B cell (primary cell): ENCODE measurements at regions not wholly inside any gene's neighbourhood (a gene's known extent, or its start where the extent isn't known, plus 50 kb on each side); places are given as distances from the start of the nearest gene placed in this dataset.

Experiments
- ATAC-seq: fragments of 200-7000 bp; cut with Tn5 transposase; one replicate; pipeline ENCODE4 v1.10.0; 2021; ENCODE audit warnings: low read depth, mild to moderate bottlenecking, moderate number of reproducible peaks, moderate library complexity
- CTCF ChIA-PET: fragments of 350-600 bp; sonication (Branson Sonifier 250); formaldehyde crosslinking; loops from one replicate; lab custom pipeline; 2021; ENCODE audit warnings: antibody characterized with exemption, inconsistent platforms; lab: Charles Lee
- POLR2A ChIA-PET: fragments of 350-600 bp; sonication (Branson Sonifier 250); formaldehyde crosslinking; loops from one replicate; lab custom pipeline; 2021; ENCODE audit warnings: antibody characterized with exemption; lab: Charles Lee
- DNase-seq: peaks from one replicate; pipeline ENCODE4 v3.0.0; 2013
- H2AFZ ChIP-seq: 2 replicates; pipeline ENCODE4 v1.6.1; 2012; ENCODE audit warnings: mild to moderate bottlenecking, low read depth, low read length; ENCODE audit not compliant: insufficient read depth, poor library complexity, severe bottlenecking
- H3K27ac ChIP-seq, 2 donors: 1 replicate in 1 of 2; 2 replicates in 1 of 2; pipeline ENCODE4 v1.5.1; 2012 to 2013; ENCODE audit warnings: low read length in 2 of 2, mild to moderate bottlenecking in 2 of 2, moderate library complexity in 1 of 2
- H3K27me3 ChIP-seq, 4 experiments: fragments of 200-600 bp in 1 of 4; sonication (generic) in 1 of 4; replicated peaks in 1 of 4; 1 replicate in 2 of 4; 2 replicates in 2 of 4; pipeline versions ENCODE4 v1.6.1 to v1.7.0; 2013 to 2016; ENCODE audit warnings: low read length in 3 of 4, mild to moderate bottlenecking in 2 of 4, mixed read lengths in 1 of 4, moderate library complexity in 1 of 4; ENCODE audit not compliant: insufficient read depth in 4 of 4, control insufficient read depth in 3 of 4; ENCODE audit errors: control extremely low read depth in 1 of 4
- H3K36me3 ChIP-seq, 2 experiments: replicated peaks in 1 of 2; 1 replicate in 1 of 2; 2 replicates in 1 of 2; pipeline versions ENCODE4 v1.6.1 to v1.7.1; 2013; ENCODE audit warnings: low read length in 1 of 2; ENCODE audit not compliant: insufficient read depth in 2 of 2, control insufficient read depth in 1 of 2; ENCODE audit errors: control extremely low read depth in 1 of 2, extremely low read depth in 1 of 2
- H3K4me1 ChIP-seq, 2 donors: fragments of 200-600 bp in 1 of 2; sonication (generic) in 1 of 2; 1 replicate in 1 of 2; 2 replicates in 1 of 2; pipeline versions ENCODE4 v1.5.1 to v1.6.1; 2013 to 2017; ENCODE audit warnings: low read length in 2 of 2; ENCODE audit not compliant: control insufficient read depth in 2 of 2, insufficient read depth in 2 of 2
- H3K4me2 ChIP-seq: replicated peaks from 2 replicates; pipeline ENCODE3; 2012; ENCODE audit warnings: mild to moderate bottlenecking, low read depth, low read length; ENCODE audit not compliant: poor library complexity, severe bottlenecking
- H3K4me3 ChIP-seq, 5 experiments: fragments of 200-600 bp in 1 of 5; sonication (generic) in 1 of 5; 1 replicate in 3 of 5; 2 replicates in 2 of 5; pipeline versions ENCODE4 v1.5.1 to v1.7.0; 2011 to 2016; ENCODE audit warnings: low read length in 4 of 5, mild to moderate bottlenecking in 4 of 5, low read depth in 2 of 5, control low read depth in 1 of 5, moderate library complexity in 1 of 5; ENCODE audit not compliant: insufficient read depth in 1 of 5; ENCODE audit errors: control extremely low read depth in 1 of 5, extremely low read depth in 1 of 5
- H3K79me2 ChIP-seq: fragments of 200-600 bp; sonication (generic); one replicate; pipeline ENCODE4 v1.6.0; 2016; ENCODE audit warnings: low read length; ENCODE audit not compliant: control insufficient read depth, insufficient read depth
- H3K9ac ChIP-seq: fragments of 200-600 bp; sonication (generic); 2 replicates; pipeline ENCODE4 v1.6.1; 2017; ENCODE audit warnings: mild to moderate bottlenecking, low read length, moderate library complexity
- H3K9me3 ChIP-seq, 3 donors: one replicate each; pipeline versions ENCODE4 v1.6.1 to v1.7.1; 2013; ENCODE audit warnings: low read length in 2 of 3; ENCODE audit not compliant: control insufficient read depth in 2 of 3, insufficient read depth in 1 of 3; ENCODE audit errors: control extremely low read depth in 1 of 3
- H4K20me1 ChIP-seq: 2 replicates; pipeline ENCODE4 v1.6.0; 2012; ENCODE audit warnings: mild to moderate bottlenecking, low read length; ENCODE audit not compliant: insufficient read depth, control insufficient read depth, poor library complexity, severe bottlenecking
- H3K27ac Mint-ChIP-seq: one replicate; pipeline ENCODE4 v1.8.0; 2021; ENCODE audit warnings: mixed read lengths
- H3K27me3 Mint-ChIP-seq: one replicate; pipeline ENCODE4 v1.8.0; 2021; ENCODE audit warnings: mixed read lengths
- H3K4me1 Mint-ChIP-seq: one replicate; pipeline ENCODE4 v1.8.0; 2021; ENCODE audit warnings: mixed read lengths
- H3K4me3 Mint-ChIP-seq: one replicate; pipeline ENCODE4 v1.8.0; 2021; ENCODE audit warnings: mixed read lengths
- H3K9me3 Mint-ChIP-seq: one replicate; pipeline ENCODE4 v1.8.0; 2022; ENCODE audit warnings: mixed read lengths; ENCODE audit not compliant: insufficient read depth
- EZH2 ChIP-seq: IDR thresholded peaks from 2 replicates; pipeline ENCODE4 v1.6.1; 2012; ENCODE audit warnings: borderline replicate concordance, low read depth, mild to moderate bottlenecking, moderate library complexity, low read length; ENCODE audit not compliant: insufficient read depth, poor library complexity, severe bottlenecking
- WGBS: methylation state at CpG from one replicate; pipeline ENCODE4 v1.1.5; 2013; ENCODE audit warnings: missing lambda C conversion rate; ENCODE audit not compliant: insufficient coverage; 5-methylcytosine and 5-hydroxymethylcytosine counted together
- intact Hi-C: fragments of 100-400 bp; cut with micrococcal nuclease; formaldehyde crosslinking; loops from one replicate; pipeline ENCODE4 v1.10.0; 2022
- TF ChIP-seq, protein P1 (sequence below): fragments of 200-600 bp; IDR thresholded peaks from one replicate; pipeline ENCODE4 v1.8.0; 2022; ENCODE audit warnings: antibody characterized with exemption, mild to moderate bottlenecking

DNA sequence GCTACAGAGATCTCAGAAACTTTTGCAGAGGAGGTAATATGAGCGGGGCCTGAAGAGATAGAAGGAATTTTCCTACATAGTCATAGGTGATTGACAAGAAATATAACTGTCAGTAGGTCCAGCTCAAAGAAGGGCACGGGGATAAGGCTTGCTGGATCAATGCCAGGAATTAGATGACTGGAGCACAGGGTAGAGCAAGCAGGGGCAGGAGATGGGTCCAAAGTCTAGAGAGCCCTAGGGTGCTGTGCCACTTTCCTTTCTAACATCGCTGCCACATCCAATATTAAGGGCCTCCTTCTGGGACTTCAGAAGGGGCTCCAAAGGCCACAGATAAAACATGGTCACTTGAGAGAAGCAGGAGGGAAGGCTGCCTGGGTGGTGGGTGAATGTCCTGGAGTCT, 402.2 kb downstream of the MID1IP1 start:
- Mint-ChIP-seq H3K4me1 (no peaks in the 10 kb centered on the region), H3K9me3 (no peaks in the 10 kb centered on the region), H3K4me3 (no peak overlapping the region), H3K27me3 (peaks cover 3% of the 10 kb centered on the region), H3K27ac (no peak overlapping the region)
- no peaks in the 10 kb centered on the region for H3K27me3 ChIP-seq
- no peak for ATAC-seq
- H3K4me1 ChIP-seq, result no peaks in the 10 kb centered on the region
- ChIA-PET POLR2A (no interaction called here), CTCF (no interaction called here)
- no peak overlapping the region for H2AFZ ChIP-seq
- 100% methylated on average over 1 of the region's 3 CpGs for WGBS
- H3K9ac ChIP-seq, result no peak overlapping the region
- no peaks in the 10 kb centered on the region for H4K20me1 ChIP-seq
- intact Hi-C loops, result no loop called here
- no peaks in the 10 kb centered on the region for H3K79me2 ChIP-seq
- H3K36me3 ChIP-seq, result no peaks in the 10 kb centered on the region
- no peaks in the 10 kb centered on the region for H3K9me3 ChIP-seq
- no peak overlapping the region for H3K4me2 ChIP-seq
- TF ChIP-seq EZH2, result no peak
- TF ChIP-seq, protein P1, sequence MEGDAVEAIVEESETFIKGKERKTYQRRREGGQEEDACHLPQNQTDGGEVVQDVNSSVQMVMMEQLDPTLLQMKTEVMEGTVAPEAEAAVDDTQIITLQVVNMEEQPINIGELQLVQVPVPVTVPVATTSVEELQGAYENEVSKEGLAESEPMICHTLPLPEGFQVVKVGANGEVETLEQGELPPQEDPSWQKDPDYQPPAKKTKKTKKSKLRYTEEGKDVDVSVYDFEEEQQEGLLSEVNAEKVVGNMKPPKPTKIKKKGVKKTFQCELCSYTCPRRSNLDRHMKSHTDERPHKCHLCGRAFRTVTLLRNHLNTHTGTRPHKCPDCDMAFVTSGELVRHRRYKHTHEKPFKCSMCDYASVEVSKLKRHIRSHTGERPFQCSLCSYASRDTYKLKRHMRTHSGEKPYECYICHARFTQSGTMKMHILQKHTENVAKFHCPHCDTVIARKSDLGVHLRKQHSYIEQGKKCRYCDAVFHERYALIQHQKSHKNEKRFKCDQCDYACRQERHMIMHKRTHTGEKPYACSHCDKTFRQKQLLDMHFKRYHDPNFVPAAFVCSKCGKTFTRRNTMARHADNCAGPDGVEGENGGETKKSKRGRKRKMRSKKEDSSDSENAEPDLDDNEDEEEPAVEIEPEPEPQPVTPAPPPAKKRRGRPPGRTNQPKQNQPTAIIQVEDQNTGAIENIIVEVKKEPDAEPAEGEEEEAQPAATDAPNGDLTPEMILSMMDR, result no peak
- H3K27ac ChIP-seq, result no peak overlapping the region
- H3K4me3 ChIP-seq, result no peak overlapping the region
- DNase-seq, result no peak

DNA sequence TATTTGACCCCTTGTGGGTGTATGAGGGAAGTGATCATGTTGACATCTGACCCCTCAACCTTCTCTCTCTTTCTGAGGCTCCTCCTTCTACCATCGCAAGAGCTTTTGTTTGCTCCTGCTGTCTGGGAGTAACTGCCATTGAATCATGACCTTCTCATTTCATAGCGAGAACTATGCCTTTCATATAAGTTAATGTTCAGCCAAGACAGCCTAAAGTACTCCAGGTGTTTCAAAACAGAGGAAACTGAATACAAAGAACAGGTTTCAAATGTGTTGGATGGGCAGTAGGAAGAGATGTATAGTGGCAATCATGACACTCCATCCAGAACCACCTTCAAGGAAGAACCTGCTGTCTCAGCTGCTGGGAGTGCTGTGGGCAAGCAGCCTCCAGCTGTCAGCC, 403.1 kb downstream of the MID1IP1 start:
- DNase-seq (no peak), ATAC-seq (no peak)
- no peaks in the 10 kb centered on the region for H3K36me3 ChIP-seq
- Mint-ChIP-seq H3K27me3 (peaks cover 3% of the 10 kb centered on the region), H3K9me3 (no peaks in the 10 kb centered on the region), H3K27ac (no peak overlapping the region), H3K4me1 (no peaks in the 10 kb centered on the region), H3K4me3 (no peak overlapping the region)
- H2AFZ ChIP-seq, result no peak overlapping the region
- intact Hi-C loops, result no loop called here
- no peaks in the 10 kb centered on the region for H3K27me3 ChIP-seq
- ChIA-PET POLR2A (no interaction called here), CTCF (no interaction called here)
- H3K4me3 ChIP-seq, result no peak overlapping the region
- no peak overlapping the region for H3K4me2 ChIP-seq
- no peaks in the 10 kb centered on the region for H4K20me1 ChIP-seq
- no peaks in the 10 kb centered on the region for H3K79me2 ChIP-seq
- no peaks in the 10 kb centered on the region for H3K9me3 ChIP-seq
- H3K9ac ChIP-seq, result no peak overlapping the region
- TF ChIP-seq, protein P1, result no peak
- TF ChIP-seq EZH2, result no peak
- no CpG with 5 or more reads among the region's 2 CpGs for WGBS
- no peaks in the 10 kb centered on the region for H3K4me1 ChIP-seq
- no peak overlapping the region for H3K27ac ChIP-seq
